ENCODE measurements at regions not wholly inside any gene's neighbourhood (a gene's known extent, or its start where the extent isn't known, plus 50 kb on each side); places are given as distances from the start of the nearest gene placed in this dataset.
"Not testable (repeated sequence)": the region's sequence is repeated elsewhere in the genome, so short reads cannot be mapped to it uniquely, and the experiment has no call there.

- DNase-seq: not testable (repeated sequence)
These were observed 93.3 kb upstream of the GALNT18 start for GRCh38 chr11:11715075-11715474.

- no peak for DNase-seq
These were observed 88.8 kb upstream of the GALNT18 start for GRCh38 chr11:11710556-11710955.

- DNase-seq: no peak
These were observed 87.8 kb upstream of the GALNT18 start for GRCh38 chr11:11709447-11710239.

- no peak for DNase-seq
These were observed 86.5 kb upstream of the GALNT18 start for GRCh38 chr11:11708256-11708655.

- DNase-seq: no peak
These were observed 84.2 kb upstream of the GALNT18 start for GRCh38 chr11:11706028-11706427.

GRCh38 chr11:11703885-11704284, 82.1 kb upstream of the GALNT18 start:
- DNase-seq: no peak

GRCh38 chr11:11701070-11701469, 79.3 kb upstream of the GALNT18 start:
- no peak for DNase-seq

GRCh38 chr11:11697796-11698195, 76.0 kb upstream of the GALNT18 start:
- no peak for DNase-seq

GRCh38 chr11:11691296-11692151, 69.7 kb upstream of the GALNT18 start:
- DNase-seq: peak; percentile 44 to 58

GRCh38 chr11:11681536-11681935, 59.7 kb upstream of the GALNT18 start:
- no peak for DNase-seq

GRCh38 chr11:11677672-11678356, 56.0 kb upstream of the GALNT18 start:
- no peak for DNase-seq

- no peak for DNase-seq
These were observed 53.9 kb upstream of the GALNT18 start for GRCh38 chr11:11675671-11676181.

GRCh38 chr11:11672789-11673188, 51.0 kb upstream of the GALNT18 start:
- DNase-seq: no peak

- DNase-seq: no peak
These were observed 50.3 kb upstream of the GALNT18 start for GRCh38 chr11:11672101-11672500.
